HG03571 (cell line): ENCODE measurements at regions not wholly inside any gene's neighbourhood (a gene's known extent, or its start where the extent isn't known, plus 50 kb on each side); places are given as distances from the start of the nearest gene placed in this dataset.

Source experiments
- ATAC-seq: cut with Tn5 transposase; IDR thresholded peaks from one replicate; pipeline ENCODE4 v1.9.1; 2021; ENCODE audit not compliant: unreplicated experiment

DNA sequence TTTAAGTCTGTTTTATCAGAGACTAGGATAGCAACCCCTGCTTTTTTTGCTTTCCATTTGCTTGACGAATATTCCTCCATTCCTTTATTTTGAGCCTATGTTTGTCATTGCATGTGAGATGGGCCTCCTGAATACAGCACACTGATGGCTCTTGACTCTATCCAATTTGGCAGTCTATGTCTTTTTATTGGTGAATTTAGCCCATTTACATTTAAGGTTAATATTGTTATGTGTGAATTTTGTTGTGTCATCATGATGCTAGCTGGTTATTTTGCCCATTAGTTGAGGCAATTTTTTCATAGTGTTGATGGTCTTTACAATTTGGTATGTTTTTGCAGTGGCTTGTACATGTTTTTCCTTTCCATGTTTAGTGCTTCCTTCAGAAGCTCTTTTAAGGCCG lies 50.7 kb upstream of the PDE4B start:
- ATAC-seq, result no peak
